ENCODE measurements at regions not wholly inside any gene's neighbourhood (a gene's known extent, or its start where the extent isn't known, plus 50 kb on each side); places are given as distances from the start of the nearest gene placed in this dataset.

DNA sequence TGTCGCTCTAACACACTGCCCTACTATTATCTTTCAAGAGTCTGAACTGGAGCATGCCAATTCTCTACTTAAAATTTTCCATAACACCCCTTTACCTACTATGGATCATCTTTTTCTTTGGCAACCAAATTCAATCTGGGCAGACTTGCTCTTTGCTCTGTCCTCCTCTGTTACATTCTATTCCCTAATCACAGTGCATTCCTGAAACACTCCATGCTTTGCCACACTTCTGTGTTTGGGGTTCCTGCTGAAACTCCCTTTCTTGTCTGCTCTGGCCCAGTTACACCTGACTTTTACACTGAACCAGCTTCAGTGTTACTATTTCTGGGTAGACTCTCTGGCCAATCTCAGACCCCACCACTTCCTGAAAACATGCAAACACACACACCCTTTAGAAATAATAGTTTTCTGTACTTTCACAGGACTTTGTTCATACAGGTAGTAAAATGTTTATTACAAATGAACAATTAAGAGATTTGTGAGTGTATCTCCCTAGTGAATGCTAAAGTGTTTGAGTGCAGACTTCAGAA is 119.9 kb upstream of the DCC start:
- TF ChIP-seq, protein P1, sequence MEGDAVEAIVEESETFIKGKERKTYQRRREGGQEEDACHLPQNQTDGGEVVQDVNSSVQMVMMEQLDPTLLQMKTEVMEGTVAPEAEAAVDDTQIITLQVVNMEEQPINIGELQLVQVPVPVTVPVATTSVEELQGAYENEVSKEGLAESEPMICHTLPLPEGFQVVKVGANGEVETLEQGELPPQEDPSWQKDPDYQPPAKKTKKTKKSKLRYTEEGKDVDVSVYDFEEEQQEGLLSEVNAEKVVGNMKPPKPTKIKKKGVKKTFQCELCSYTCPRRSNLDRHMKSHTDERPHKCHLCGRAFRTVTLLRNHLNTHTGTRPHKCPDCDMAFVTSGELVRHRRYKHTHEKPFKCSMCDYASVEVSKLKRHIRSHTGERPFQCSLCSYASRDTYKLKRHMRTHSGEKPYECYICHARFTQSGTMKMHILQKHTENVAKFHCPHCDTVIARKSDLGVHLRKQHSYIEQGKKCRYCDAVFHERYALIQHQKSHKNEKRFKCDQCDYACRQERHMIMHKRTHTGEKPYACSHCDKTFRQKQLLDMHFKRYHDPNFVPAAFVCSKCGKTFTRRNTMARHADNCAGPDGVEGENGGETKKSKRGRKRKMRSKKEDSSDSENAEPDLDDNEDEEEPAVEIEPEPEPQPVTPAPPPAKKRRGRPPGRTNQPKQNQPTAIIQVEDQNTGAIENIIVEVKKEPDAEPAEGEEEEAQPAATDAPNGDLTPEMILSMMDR (IDR thresholded peaks at IDR 0.05) = no peak
- TF ChIP-seq, protein P2, sequence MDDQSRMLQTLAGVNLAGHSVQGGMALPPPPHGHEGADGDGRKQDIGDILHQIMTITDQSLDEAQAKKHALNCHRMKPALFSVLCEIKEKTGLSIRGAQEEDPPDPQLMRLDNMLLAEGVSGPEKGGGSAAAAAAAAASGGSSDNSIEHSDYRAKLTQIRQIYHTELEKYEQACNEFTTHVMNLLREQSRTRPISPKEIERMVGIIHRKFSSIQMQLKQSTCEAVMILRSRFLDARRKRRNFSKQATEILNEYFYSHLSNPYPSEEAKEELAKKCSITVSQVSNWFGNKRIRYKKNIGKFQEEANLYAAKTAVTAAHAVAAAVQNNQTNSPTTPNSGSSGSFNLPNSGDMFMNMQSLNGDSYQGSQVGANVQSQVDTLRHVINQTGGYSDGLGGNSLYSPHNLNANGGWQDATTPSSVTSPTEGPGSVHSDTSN (IDR thresholded peaks at IDR 0.05) = no peak
- TF ChIP-seq, protein P3, sequence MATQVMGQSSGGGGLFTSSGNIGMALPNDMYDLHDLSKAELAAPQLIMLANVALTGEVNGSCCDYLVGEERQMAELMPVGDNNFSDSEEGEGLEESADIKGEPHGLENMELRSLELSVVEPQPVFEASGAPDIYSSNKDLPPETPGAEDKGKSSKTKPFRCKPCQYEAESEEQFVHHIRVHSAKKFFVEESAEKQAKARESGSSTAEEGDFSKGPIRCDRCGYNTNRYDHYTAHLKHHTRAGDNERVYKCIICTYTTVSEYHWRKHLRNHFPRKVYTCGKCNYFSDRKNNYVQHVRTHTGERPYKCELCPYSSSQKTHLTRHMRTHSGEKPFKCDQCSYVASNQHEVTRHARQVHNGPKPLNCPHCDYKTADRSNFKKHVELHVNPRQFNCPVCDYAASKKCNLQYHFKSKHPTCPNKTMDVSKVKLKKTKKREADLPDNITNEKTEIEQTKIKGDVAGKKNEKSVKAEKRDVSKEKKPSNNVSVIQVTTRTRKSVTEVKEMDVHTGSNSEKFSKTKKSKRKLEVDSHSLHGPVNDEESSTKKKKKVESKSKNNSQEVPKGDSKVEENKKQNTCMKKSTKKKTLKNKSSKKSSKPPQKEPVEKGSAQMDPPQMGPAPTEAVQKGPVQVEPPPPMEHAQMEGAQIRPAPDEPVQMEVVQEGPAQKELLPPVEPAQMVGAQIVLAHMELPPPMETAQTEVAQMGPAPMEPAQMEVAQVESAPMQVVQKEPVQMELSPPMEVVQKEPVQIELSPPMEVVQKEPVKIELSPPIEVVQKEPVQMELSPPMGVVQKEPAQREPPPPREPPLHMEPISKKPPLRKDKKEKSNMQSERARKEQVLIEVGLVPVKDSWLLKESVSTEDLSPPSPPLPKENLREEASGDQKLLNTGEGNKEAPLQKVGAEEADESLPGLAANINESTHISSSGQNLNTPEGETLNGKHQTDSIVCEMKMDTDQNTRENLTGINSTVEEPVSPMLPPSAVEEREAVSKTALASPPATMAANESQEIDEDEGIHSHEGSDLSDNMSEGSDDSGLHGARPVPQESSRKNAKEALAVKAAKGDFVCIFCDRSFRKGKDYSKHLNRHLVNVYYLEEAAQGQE (IDR thresholded peaks at IDR 0.05; ENCODE audit: low read depth, low read length) = no peak
- no peak for TF ChIP-seq POLR2AphosphoS5 (IDR thresholded peaks at IDR 0.05; ENCODE audit: low read depth, low read length)
- TF ChIP-seq RFX5 (IDR thresholded peaks at IDR 0.05; ENCODE audit: low read length) = no peak
- TF ChIP-seq, protein P4, sequence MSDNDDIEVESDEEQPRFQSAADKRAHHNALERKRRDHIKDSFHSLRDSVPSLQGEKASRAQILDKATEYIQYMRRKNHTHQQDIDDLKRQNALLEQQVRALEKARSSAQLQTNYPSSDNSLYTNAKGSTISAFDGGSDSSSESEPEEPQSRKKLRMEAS (IDR thresholded peaks at IDR 0.05; ENCODE audit: low read depth) = no peak
- TF ChIP-seq, protein P5, sequence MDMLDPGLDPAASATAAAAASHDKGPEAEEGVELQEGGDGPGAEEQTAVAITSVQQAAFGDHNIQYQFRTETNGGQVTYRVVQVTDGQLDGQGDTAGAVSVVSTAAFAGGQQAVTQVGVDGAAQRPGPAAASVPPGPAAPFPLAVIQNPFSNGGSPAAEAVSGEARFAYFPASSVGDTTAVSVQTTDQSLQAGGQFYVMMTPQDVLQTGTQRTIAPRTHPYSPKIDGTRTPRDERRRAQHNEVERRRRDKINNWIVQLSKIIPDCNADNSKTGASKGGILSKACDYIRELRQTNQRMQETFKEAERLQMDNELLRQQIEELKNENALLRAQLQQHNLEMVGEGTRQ (IDR thresholded peaks at IDR 0.05; ENCODE audit: borderline replicate concordance, low read depth, low read length) = no peak
- no peak for TF ChIP-seq TAF1 (IDR thresholded peaks at IDR 0.05; ENCODE audit: borderline replicate concordance, low read depth, low read length)

Measured in SK-N-SH (cell line).